ENCODE measurements at regions not wholly inside any gene's neighbourhood (a gene's known extent, or its start where the extent isn't known, plus 50 kb on each side); places are given as distances from the start of the nearest gene placed in this dataset.

- DNase-seq (ENCODE audit: low spot score): no peak
Measured at GRCh38 chr1:162966613-162967012, 102.5 kb upstream of the RGS4 start.

- no peak for DNase-seq (ENCODE audit: low spot score)
Measured at GRCh38 chr1:162964901-162965300, 103.9 kb upstream of the CCDC190 start.

GRCh38 chr1:162956922-162957321 is 95.9 kb upstream of the CCDC190 start:
- no peak for DNase-seq (ENCODE audit: low spot score)

GRCh38 chr1:162954824-162955223 is 93.8 kb upstream of the CCDC190 start:
- DNase-seq (ENCODE audit: low spot score): no peak

GRCh38 chr1:162952956-162953355 is 92.0 kb upstream of the CCDC190 start:
- DNase-seq (ENCODE audit: low spot score): no peak

- no peak for DNase-seq (ENCODE audit: low spot score)
Measured at GRCh38 chr1:162951553-162952315, 90.8 kb upstream of the CCDC190 start.

- no peak for DNase-seq (ENCODE audit: low spot score)
Measured at GRCh38 chr1:162950187-162950586, 89.2 kb upstream of the CCDC190 start.

- DNase-seq (ENCODE audit: low spot score): no peak
Measured at GRCh38 chr1:162946701-162947100, 85.7 kb upstream of the CCDC190 start.

GRCh38 chr1:162944974-162945674 is 84.1 kb upstream of the CCDC190 start:
- no peak for DNase-seq (ENCODE audit: low spot score)

- peak; percentile 3 for DNase-seq (ENCODE audit: low spot score)
Measured at GRCh38 chr1:162943622-162944021, 82.6 kb upstream of the CCDC190 start.

GRCh38 chr1:162942916-162943559 is 82.1 kb upstream of the CCDC190 start:
- DNase-seq (ENCODE audit: low spot score): peak; percentile 63

- DNase-seq (ENCODE audit: low spot score): no peak
Measured at GRCh38 chr1:162941024-162941423, 80.0 kb upstream of the CCDC190 start.

GRCh38 chr1:162939035-162939434 is 78.1 kb upstream of the CCDC190 start:
- DNase-seq (ENCODE audit: low spot score): no peak

- DNase-seq (ENCODE audit: low spot score): no peak
Measured at GRCh38 chr1:162937716-162938395, 76.9 kb upstream of the CCDC190 start.

- no peak for DNase-seq (ENCODE audit: low spot score)
Measured at GRCh38 chr1:162930976-162931560, 70.1 kb upstream of the CCDC190 start.

GRCh38 chr1:162930532-162930931 is 69.6 kb upstream of the CCDC190 start:
- no peak for DNase-seq (ENCODE audit: low spot score)

GRCh38 chr1:162929177-162929576 is 68.2 kb upstream of the CCDC190 start:
- peak; percentile 31 for DNase-seq (ENCODE audit: low spot score)

- DNase-seq (ENCODE audit: low spot score): no peak
Measured at GRCh38 chr1:162928141-162928540, 67.2 kb upstream of the CCDC190 start.

GRCh38 chr1:162927421-162927820 is 66.4 kb upstream of the CCDC190 start:
- no peak for DNase-seq (ENCODE audit: low spot score)

GRCh38 chr1:162926906-162927305 is 65.9 kb upstream of the CCDC190 start:
- no peak for DNase-seq (ENCODE audit: low spot score)

- no peak for DNase-seq (ENCODE audit: low spot score)
Measured at GRCh38 chr1:162924179-162924578, 63.2 kb upstream of the CCDC190 start.

- DNase-seq (ENCODE audit: low spot score): no peak
Measured at GRCh38 chr1:162922201-162922600, 61.2 kb upstream of the CCDC190 start.
